HG03457 (cell line): ENCODE measurements at regions not wholly inside any gene's neighbourhood (a gene's known extent, or its start where the extent isn't known, plus 50 kb on each side); places are given as distances from the start of the nearest gene placed in this dataset.

Experiments used
- ATAC-seq: cut with Tn5 transposase; IDR thresholded peaks from one replicate; pipeline ENCODE4 v1.9.1; 2021; ENCODE audit warnings: moderate number of reproducible peaks; ENCODE audit not compliant: unreplicated experiment

DNA sequence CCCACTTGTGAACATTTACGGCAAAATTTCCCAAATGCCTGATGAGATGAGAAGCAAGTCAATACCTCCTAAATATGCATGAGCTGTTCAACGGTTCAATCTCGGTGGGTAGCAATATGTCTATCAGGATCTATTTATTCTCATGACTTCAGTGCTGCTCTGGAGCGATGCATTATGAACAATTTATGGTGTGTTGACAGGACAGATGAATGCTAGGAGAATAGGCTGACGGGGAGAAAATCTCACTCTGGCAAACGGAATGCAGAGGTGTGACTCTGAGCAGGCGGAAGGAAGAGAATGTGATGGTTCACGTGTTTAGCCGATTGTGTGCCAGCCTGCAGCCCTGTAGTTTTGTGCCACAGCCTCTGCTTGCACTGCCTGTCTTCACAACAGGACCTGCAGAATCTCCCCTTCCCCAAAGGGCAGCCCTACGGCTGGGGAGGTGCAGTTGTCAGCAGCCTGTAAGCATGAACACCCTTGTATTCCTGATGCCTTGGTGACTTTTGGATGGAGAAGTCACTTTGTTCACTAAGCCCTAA is 345.2 kb downstream of the PHKB start:
- ATAC-seq, result no peak

DNA sequence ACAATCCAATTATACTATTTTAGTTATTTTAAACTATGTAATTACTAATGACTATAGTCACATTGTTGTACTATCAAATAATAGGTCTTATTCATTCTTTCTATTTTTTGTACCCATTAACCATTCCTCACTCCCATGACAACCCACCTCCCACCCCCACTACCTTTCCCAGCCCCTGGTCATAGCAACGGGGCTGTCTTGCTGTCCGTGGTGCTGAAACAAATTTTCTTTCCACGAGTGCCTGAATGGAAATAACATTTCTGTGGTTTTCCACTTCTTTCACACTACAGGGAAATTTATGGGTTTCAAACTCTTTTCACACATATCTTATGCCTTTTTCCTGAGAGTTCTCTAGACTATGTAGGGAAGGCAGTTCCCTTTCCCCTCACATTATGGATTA is 326.6 kb downstream of the PHKB start:
- ATAC-seq, result no peak

DNA sequence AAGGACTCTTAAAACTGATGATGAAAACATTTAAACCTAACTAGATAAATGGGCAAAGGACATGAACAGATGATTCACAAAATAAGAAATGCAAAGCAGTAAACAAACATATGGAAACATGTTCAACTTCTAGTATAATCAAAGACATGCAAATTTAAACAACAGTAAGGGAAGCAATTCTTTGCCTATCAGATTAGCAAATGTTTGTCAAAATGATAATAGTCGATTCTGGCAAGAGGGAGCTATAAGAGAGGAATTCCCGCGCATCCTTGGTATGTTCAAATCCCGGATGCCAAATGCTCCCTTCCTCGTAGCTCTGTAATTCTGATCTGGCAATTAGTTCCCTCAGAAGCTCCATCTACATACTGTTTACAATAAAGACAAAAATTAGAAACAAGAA is 320.5 kb downstream of the PHKB start:
- no peak for ATAC-seq

DNA sequence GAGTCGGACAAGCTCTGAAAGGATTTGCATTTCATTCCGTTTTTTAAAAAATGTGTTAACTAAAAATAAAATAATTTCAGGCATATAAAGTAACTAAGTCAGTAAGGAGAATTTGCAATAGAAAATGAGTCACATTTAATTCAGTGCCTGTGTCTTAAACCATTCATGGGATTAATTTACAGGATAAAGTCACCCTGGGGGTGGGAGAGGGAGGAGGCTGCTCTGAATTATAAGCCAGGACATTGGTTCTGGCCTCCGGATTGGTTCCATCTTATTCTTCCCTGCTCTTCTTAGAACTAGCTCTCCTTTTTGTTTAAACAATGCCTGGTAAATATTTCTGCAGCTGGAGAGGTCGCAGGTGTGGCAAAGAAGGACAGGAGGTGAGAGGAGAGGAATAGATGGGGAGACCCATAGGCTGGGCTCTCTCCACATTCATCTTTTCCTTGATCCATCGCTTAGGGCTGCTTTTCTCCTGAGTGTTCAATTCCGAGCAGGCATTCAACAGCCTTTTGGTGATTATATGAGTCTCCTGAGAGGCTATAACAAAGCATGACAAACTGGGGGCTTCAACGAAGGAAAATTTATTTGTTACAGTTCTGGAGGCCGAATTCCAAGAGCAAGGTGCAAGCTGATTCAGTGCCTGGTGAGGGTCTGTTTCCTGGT is 319.2 kb downstream of the PHKB start:
- no peak for ATAC-seq

DNA sequence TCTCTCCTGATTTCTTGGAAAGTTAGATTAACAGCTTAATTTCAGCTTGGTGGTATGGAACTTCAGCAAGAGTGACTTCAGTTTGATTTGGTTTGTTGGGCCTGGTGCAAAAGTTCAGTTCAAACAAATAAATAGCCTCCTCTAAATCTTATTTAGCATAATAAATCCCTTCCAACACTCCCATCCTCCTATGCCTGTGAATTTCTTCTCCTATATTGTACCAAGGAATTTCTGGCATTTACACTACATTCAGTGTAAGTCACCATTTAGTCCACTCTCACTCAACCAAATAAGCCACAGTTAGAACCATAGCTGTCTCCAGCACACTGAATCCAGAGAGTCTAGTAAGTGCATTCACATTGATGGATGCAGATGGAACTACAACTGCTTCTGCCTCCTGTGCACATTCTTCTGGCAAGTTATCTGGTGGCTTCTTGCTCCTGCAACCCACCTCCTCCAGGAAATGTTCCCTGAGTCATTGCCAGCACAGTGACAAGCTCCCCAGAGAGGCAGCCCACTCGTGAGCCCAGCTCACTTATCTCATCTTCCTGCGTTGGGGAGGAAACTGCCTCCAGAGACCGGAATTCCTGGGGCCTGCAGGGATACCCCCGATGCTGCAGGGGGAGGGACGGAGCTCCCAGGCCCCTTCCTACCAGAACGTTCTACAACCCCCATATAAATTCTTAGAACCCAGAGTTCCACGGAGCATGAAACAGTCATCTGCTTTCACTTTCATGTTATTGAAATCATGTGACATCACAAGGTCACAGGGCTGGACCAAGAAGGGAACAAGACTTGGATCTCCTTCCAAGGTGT is 318.3 kb downstream of the PHKB start:
- no peak for ATAC-seq

DNA sequence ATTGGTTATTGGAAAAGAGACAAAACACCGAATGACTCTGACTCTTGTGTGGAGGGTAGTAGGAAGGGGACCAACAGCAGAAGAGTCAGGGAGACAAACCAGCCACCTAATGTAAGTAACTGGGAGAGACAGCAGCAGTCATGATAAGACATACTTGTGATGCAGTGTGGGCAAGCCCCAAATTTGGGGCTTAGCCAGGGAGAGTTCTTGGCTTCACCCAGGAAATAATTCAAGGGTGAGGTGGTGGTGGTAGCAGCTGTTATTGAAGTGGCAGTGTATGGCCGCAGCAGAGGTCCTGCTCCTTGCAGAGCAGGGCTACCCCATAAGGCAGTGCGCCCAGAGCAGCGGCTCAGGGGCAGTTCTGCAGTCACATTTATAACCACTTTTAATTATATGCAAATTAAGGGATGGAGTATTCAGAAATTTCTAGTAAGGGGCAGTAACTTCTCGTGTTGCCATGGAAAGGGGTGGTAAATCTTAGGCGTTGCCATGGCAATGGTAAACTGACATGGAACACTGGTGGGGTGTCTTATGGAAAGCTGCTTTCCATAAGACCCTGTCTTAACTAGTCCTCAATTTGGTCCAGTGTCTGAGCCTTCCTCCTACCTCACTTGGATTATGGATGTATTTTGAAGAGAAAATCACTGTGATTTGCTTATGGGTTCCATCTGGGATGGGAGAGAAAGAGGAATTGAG is 317.1 kb downstream of the PHKB start:
- ATAC-seq, result no peak

DNA sequence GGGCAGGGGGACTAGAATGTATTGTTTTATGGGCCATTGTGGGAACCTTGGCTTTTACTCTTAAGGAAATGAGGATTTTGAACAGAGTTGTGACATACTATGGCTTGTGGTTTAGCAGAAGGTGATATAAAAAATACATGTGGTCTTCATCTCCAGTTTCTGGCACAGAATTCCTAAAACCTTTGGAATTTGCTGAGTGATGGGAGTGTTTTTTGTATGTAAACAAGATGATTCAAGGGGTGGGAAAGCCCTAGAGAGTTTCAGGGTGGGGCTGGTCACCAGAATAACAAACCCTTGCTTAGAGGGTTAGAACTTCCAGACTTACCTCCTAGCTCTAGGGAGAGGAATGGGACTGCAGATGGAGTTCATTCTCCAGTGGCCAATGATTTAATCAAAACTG is 316.1 kb downstream of the PHKB start:
- no peak for ATAC-seq

DNA sequence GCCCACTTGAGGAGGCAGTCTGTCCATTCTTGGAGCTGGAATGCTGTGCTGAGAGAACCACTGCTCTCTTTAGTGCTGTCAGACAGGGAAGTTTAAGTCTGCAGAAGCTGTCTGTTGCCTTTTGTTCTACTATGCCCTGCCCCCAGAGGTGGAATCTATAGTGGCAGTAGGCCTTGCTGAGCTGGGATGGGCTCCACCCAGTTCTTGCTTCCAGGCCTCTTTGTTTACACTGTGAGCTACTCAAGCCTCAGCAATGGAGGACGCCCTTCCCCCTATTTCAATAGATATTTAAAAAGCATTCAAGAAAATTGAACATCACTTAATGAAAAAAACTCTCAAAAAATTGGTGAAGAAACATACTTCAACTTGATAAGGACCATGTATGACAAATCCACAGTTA is 313.5 kb downstream of the PHKB start:
- no peak for ATAC-seq

DNA sequence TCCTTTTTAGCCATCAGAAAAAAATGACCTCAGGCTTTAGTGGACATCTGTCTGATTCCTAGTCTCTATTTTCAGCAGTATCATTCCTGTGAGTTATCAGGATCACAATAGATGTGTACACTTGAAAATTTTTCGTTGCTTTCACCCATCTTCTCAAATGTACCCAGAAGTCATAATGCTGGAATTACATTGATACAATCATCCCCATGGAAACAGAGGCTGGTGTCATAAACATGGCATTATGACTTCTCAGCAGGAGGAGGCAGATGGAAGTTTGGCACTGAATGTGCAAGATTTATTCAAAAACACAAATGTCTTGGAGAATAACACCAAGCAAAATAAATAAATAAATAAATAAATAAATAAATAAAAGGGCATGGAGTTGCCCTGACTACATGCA is 292.5 kb downstream of the PHKB start:
- no peak for ATAC-seq
